HG03378 (cell line): ENCODE measurements at regions not wholly inside any gene's neighbourhood (a gene's known extent, or its start where the extent isn't known, plus 50 kb on each side); places are given as distances from the start of the nearest gene placed in this dataset.
"Not testable (repeated sequence)": the region's sequence is repeated elsewhere in the genome, so short reads cannot be mapped to it uniquely, and the experiment has no call there.

ENCODE experiments used
- ATAC-seq: cut with Tn5 transposase; IDR thresholded peaks from one replicate; pipeline ENCODE4 v1.9.1; 2021; ENCODE audit warnings: mild to moderate bottlenecking, moderate library complexity; ENCODE audit not compliant: unreplicated experiment

GRCh38 chr16:72658888-72659717 lies 388.8 kb downstream of the ZFHX3 start:
- no peak for ATAC-seq

- peak; percentile 92 for ATAC-seq
Observed at GRCh38 chr16:72657791-72658190, 390.1 kb downstream of the ZFHX3 start.

GRCh38 chr16:72657164-72657563 lies 390.8 kb downstream of the ZFHX3 start:
- ATAC-seq = no peak

GRCh38 chr16:72654535-72654934 lies 393.4 kb downstream of the ZFHX3 start:
- no peak for ATAC-seq

- no peak for ATAC-seq
Observed at GRCh38 chr16:72649254-72649944, 398.5 kb downstream of the ZFHX3 start.

- ATAC-seq = no peak
Observed at GRCh38 chr16:72646615-72647014, 401.3 kb downstream of the ZFHX3 start.

- no peak for ATAC-seq
Observed at GRCh38 chr16:72645538-72645937, 402.4 kb downstream of the ZFHX3 start.

GRCh38 chr16:72644911-72645310 lies 403.0 kb downstream of the ZFHX3 start:
- ATAC-seq = no peak

- ATAC-seq = no peak
Observed at GRCh38 chr16:72639494-72639893, 408.4 kb downstream of the ZFHX3 start.

GRCh38 chr16:72637306-72637705 lies 410.6 kb downstream of the ZFHX3 start:
- ATAC-seq = no peak

GRCh38 chr16:72635694-72636093 lies 412.2 kb downstream of the ZFHX3 start:
- ATAC-seq = no peak

GRCh38 chr16:72635104-72635503 lies 412.8 kb downstream of the ZFHX3 start:
- ATAC-seq = no peak

- not testable (repeated sequence) for ATAC-seq
Observed at GRCh38 chr16:72627182-72627896, 420.6 kb downstream of the ZFHX3 start.

- no peak for ATAC-seq
Observed at GRCh38 chr16:72626623-72627022, 421.3 kb downstream of the ZFHX3 start.

GRCh38 chr16:72621651-72622050 lies 426.3 kb downstream of the ZFHX3 start:
- no peak for ATAC-seq

- ATAC-seq = no peak
Observed at GRCh38 chr16:72620853-72621252, 427.1 kb downstream of the ZFHX3 start.

- no peak for ATAC-seq
Observed at GRCh38 chr16:72620348-72620747, 427.6 kb downstream of the ZFHX3 start.

- no peak for ATAC-seq
Observed at GRCh38 chr16:72615856-72616255, 432.1 kb downstream of the ZFHX3 start.

- ATAC-seq = no peak
Observed at GRCh38 chr16:72612718-72613117, 435.2 kb downstream of the ZFHX3 start.

GRCh38 chr16:72612256-72612655 lies 435.7 kb downstream of the ZFHX3 start:
- no peak for ATAC-seq

GRCh38 chr16:72609933-72610332 lies 438.0 kb upstream of the PMFBP1 start:
- ATAC-seq = no peak

- ATAC-seq = no peak
Observed at GRCh38 chr16:72609066-72609465, 437.1 kb upstream of the PMFBP1 start.
